GM12878 (cell line): ENCODE measurements at regions not wholly inside any gene's neighbourhood (a gene's known extent, or its start where the extent isn't known, plus 50 kb on each side); places are given as distances from the start of the nearest gene placed in this dataset.
A peak's percentile ranks its signal among the peaks of the same experiment; 100 is the strongest.

Experiments
- ATAC-seq: fragments of 200-7000 bp; cut with Tn5 transposase; 3 replicates; pipeline ENCODE4 v1.9.1; 2020; ENCODE audit warnings: mild to moderate bottlenecking, moderate library complexity
- BruUV-seq: library from RNA; stranded (reverse); fragments of 400-500 nt; replicated peaks from 2 replicates; lab custom pipeline; 2021; lab: Mats Ljungman, UMichigan
- CTCF ChIA-PET: fragments of 300-600 bp; sonication (Branson Sonifier 250); formaldehyde crosslinking; extraction: SDS; loops from one replicate; lab custom pipeline; 2021; ENCODE audit warnings: inconsistent platforms; lab: Yijun Ruan, JAX
- POLR2A ChIA-PET: fragments of 350-600 bp; formaldehyde crosslinking; extraction: SDS; loops from one replicate; lab custom pipeline; 2021; ENCODE audit warnings: inconsistent platforms; lab: Charles Lee
- RAD21 ChIA-PET: fragments of 300-600 bp; sonication (Branson Sonifier 250); formaldehyde crosslinking; loops from one replicate; lab custom pipeline; 2023; ENCODE audit warnings: antibody characterized with exemption; ENCODE audit not compliant: unreplicated experiment; lab: Charles Lee
- SMC1A ChIA-PET: fragments of 300-600 bp; sonication (Branson Sonifier 250); formaldehyde crosslinking; loops from one replicate; lab custom pipeline; 2023; ENCODE audit not compliant: unreplicated experiment, uncharacterized antibody; lab: Charles Lee
- DNase-seq: peaks from one replicate; pipeline ENCODE4 v3.0.0-alpha.2; 2011; ENCODE audit warnings: low read depth, low spot score
- FAIRE-seq: peaks from 3 replicates; lab custom pipeline; 2011; peaks lifted over from hg19 to GRCh38; lab: Jason Lieb, UNC
- H2AFZ ChIP-seq: 2 replicates; pipeline ENCODE4 v1.6.0; 2011; ENCODE audit warnings: low read depth, low read length, control low read depth; ENCODE audit not compliant: control insufficient read depth
- H3K27ac ChIP-seq: 2 replicates; pipeline ENCODE4 v1.5.1; 2011; ENCODE audit warnings: control low read depth; ENCODE audit not compliant: control insufficient read depth, insufficient read depth
- H3K27me3 ChIP-seq, 2 experiments: replicated peaks in 1 of 2; 2 replicates each; pipeline versions ENCODE4 v1.6.0 to v1.6.1; 2011; ENCODE audit warnings: low read length in 1 of 2; ENCODE audit not compliant: control insufficient read depth in 2 of 2, insufficient read depth in 2 of 2
- H3K36me3 ChIP-seq, 2 experiments: 2 replicates each; pipeline ENCODE4 v1.5.1; 2011; ENCODE audit warnings: low read length in 1 of 2; ENCODE audit not compliant: control insufficient read depth in 2 of 2, insufficient read depth in 2 of 2
- H3K4me1 ChIP-seq: 2 replicates; pipeline ENCODE4 v1.6.1; 2011; ENCODE audit warnings: mild to moderate bottlenecking, low read length, moderate library complexity, mixed read lengths; ENCODE audit not compliant: control insufficient read depth, insufficient read depth
- H3K4me2 ChIP-seq: 2 replicates; pipeline ENCODE4 v1.6.0; 2011; ENCODE audit warnings: control low read depth; ENCODE audit not compliant: control insufficient read depth, insufficient read depth
- H3K4me3 ChIP-seq: fragments of 200-600 bp; sonication (generic); 2 replicates; pipeline ENCODE4 v1.5.1; 2016
- H3K79me2 ChIP-seq: 2 replicates; pipeline ENCODE4 v1.6.0; 2011; ENCODE audit warnings: low read length; ENCODE audit not compliant: control insufficient read depth, insufficient read depth
- H3K9ac ChIP-seq: 2 replicates; pipeline ENCODE4 v1.8.0; 2011; ENCODE audit warnings: low read length, control low read depth, mixed read lengths; ENCODE audit not compliant: control insufficient read depth, insufficient read depth
- H3K9me3 ChIP-seq: replicated peaks from 3 replicates; pipeline ENCODE4 v1.5.1; 2011; ENCODE audit warnings: mild to moderate bottlenecking, low read length; ENCODE audit not compliant: control insufficient read depth, insufficient read depth
- H4K20me1 ChIP-seq: 2 replicates; pipeline ENCODE4 v1.6.0; 2011; ENCODE audit not compliant: control insufficient read depth, insufficient read depth
- ATF7 ChIP-seq: fragments of 450-650 bp; IDR thresholded peaks from 2 replicates; pipeline ENCODE4 v1.6.1; 2016; ENCODE audit warnings: low read depth, mild to moderate bottlenecking
- BHLHE40 ChIP-seq, 2 experiments: fragments of 450-650 bp in 1 of 2; IDR thresholded peaks; 2 replicates each; pipeline ENCODE4 v1.6.1; 2011 to 2017; ENCODE audit warnings: low read depth in 2 of 2, borderline replicate concordance in 1 of 2, improper control_type of control experiment in 1 of 2, low read length in 1 of 2, mild to moderate bottlenecking in 1 of 2
- CBFB ChIP-seq: IDR thresholded peaks from 2 replicates; pipeline ENCODE4 v1.6.1; 2016; ENCODE audit warnings: antibody characterized with exemption, low read depth
- CEBPB ChIP-seq, 2 experiments: fragments of 150-350 bp in 1 of 2; IDR thresholded peaks; 2 replicates each; pipeline ENCODE4 v1.6.1; 2012 to 2014; ENCODE audit warnings: low read depth in 2 of 2, low read length in 2 of 2, borderline replicate concordance in 1 of 2, inconsistent platforms in 1 of 2
- CREB1 ChIP-seq: IDR thresholded peaks from 2 replicates; pipeline ENCODE4 v1.6.1; 2012; ENCODE audit warnings: low read depth, mild to moderate bottlenecking, inconsistent platforms
- ESRRA ChIP-seq: IDR thresholded peaks from 2 replicates; pipeline ENCODE4 v1.6.1; 2012; ENCODE audit warnings: mild to moderate bottlenecking, low read length, improper control_type of control experiment
- ETV6 ChIP-seq, 2 experiments: fragments of 450-650 bp in 1 of 2; IDR thresholded peaks in 1 of 2; conservative IDR thresholded peaks in 1 of 2; 2 replicates each; pipeline ENCODE4 v1.6.1; 2014; ENCODE audit warnings: antibody characterized with exemption in 1 of 2, borderline replicate concordance in 1 of 2, low read depth in 1 of 2, mild to moderate bottlenecking in 1 of 2, moderate library complexity in 1 of 2
- HDAC6 ChIP-seq: fragments of 200-600 bp; sonication (generic); IDR thresholded peaks from one replicate; pipeline ENCODE4 v1.8.0; 2017; ENCODE audit warnings: antibody characterized with exemption; ENCODE audit not compliant: unreplicated experiment
- IKZF1 ChIP-seq: fragments of 450-650 bp; conservative IDR thresholded peaks from 2 replicates; pipeline ENCODE4 v1.6.1; 2017; ENCODE audit warnings: antibody characterized with exemption, mild to moderate bottlenecking
- MTA2 ChIP-seq: fragments of 450-650 bp; IDR thresholded peaks from 2 replicates; pipeline ENCODE4 v1.6.1; 2016; ENCODE audit warnings: low read depth, mild to moderate bottlenecking, moderate library complexity
- NR2C1 ChIP-seq: fragments of 450-650 bp; IDR thresholded peaks from 2 replicates; pipeline ENCODE4 v1.6.1; 2017; ENCODE audit warnings: antibody characterized with exemption, mild to moderate bottlenecking, moderate library complexity
- NR2F1 ChIP-seq: fragments of 450-650 bp; conservative IDR thresholded peaks from 2 replicates; pipeline ENCODE4 v1.6.1; 2017; ENCODE audit warnings: mild to moderate bottlenecking
- POLR2AphosphoS2 ChIP-seq: IDR thresholded peaks from 2 replicates; pipeline ENCODE4 v1.6.1; 2011; ENCODE audit warnings: low read depth, mild to moderate bottlenecking, low read length, improper control_type of control experiment, moderate library complexity
- SPI1 ChIP-seq: IDR thresholded peaks from 2 replicates; pipeline ENCODE4 v1.6.1; 2011; ENCODE audit warnings: low read depth, mild to moderate bottlenecking, low read length, moderate library complexity, borderline replicate concordance; ENCODE audit not compliant: insufficient read depth
- STAT3 ChIP-seq: IDR thresholded peaks from 2 replicates; pipeline ENCODE4 v1.6.1; 2011; ENCODE audit warnings: low read depth, low read length, improper control_type of control experiment
- YBX1 ChIP-seq: fragments of 450-650 bp; IDR thresholded peaks from 2 replicates; pipeline ENCODE4 v1.6.1; 2016; ENCODE audit warnings: antibody characterized with exemption
- WGBS: methylation state at CpG from one replicate; pipeline ENCODE4 v1.1.6; 2016; ENCODE audit warnings: low lambda C conversion rate; ENCODE audit not compliant: insufficient replicate concordance, insufficient coverage; ENCODE audit errors: missing lambda C conversion rate; 5-methylcytosine and 5-hydroxymethylcytosine counted together
- in situ Hi-C: fragments of 300-500 bp; cut with MboI; formaldehyde crosslinking; loops from 9 replicates; pipeline ENCODE4 v1.14.3; 2018; ENCODE audit warnings: mixed read lengths
- intact Hi-C: fragments of 100-400 bp; cut with micrococcal nuclease; formaldehyde crosslinking; loops from one replicate; pipeline ENCODE4 v1.14.2; 2022; ENCODE audit not compliant: unreplicated experiment
- TF ChIP-seq, protein P1 (sequence below): fragments of 450-650 bp; IDR thresholded peaks from 2 replicates; pipeline ENCODE4 v1.6.1; 2017; ENCODE audit warnings: low read depth, mild to moderate bottlenecking, moderate library complexity
- TF ChIP-seq, protein P2 (sequence below): IDR thresholded peaks from 2 replicates; pipeline ENCODE4 v1.6.1; 2012; ENCODE audit warnings: low read length, inconsistent platforms
- TF ChIP-seq, protein P3 (sequence below): fragments of 150-350 bp; IDR thresholded peaks from 2 replicates; pipeline ENCODE4 v1.6.1; 2014; ENCODE audit warnings: mild to moderate bottlenecking, low read depth, low read length

DNA sequence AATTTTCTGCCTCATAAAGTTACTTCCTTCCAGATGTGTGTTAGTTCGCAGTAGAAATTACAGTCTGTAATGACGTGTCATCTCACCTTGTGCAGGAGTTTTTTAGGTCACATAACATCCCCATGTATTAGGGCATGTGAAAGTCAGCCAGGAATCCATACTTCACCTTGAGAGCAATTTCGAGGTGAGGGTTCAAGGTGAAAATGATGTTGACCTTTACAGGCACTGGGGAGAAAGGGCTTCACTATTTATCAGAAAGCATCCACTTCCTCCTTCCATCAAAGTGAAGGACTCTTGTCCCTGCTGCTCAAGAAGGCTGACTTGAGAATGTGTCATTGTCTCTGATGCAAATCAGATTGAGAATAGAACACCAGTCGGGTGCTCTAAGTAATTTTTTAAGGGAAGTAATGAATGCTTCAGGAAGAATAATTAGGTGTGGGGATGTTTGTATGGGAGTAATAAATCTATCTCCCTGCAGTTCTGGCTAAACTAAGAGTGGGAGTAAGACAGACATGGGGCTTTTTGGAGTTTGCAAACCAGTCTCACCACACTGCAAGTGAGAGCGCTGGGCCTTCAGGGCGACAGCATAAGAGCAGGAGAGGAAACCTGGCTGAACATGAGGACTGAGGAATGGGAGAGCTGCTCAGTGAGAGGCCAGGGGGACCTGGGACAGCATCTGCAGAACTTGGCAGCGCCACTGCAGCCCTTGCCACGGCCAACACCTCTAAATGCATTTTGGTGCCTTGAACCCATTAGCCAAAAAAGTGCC lies 85.9 kb upstream of the IL12A start:
- BruUV-seq = no TSS peak
- peak overlapping the region; percentile 52 for H3K27ac ChIP-seq
- H3K9me3 ChIP-seq = no peaks in the 10 kb centered on the region
- CTCF ChIA-PET = interaction anchor here (1.1 to 14.7 kb wide), 6 partner anchors 16 to 130 kb away, joined by 3 to 152 read pairs (median 22); partner anchors contain the start of gene IL12A
- DNase-seq = no peak
- SMC1A ChIA-PET = interaction anchor here (0.6 to 22.1 kb wide), 10 partner anchors 8 to 101 kb away, joined by 3 to 589 read pairs (median 6); no protein-coding TSS in a partner anchor
- H4K20me1 ChIP-seq = no peaks in the 10 kb centered on the region
- H3K79me2 ChIP-seq = no peaks in the 10 kb centered on the region
- H3K4me2 ChIP-seq = peak overlapping the region; percentile 79
- no peaks in the 10 kb centered on the region for H3K36me3 ChIP-seq
- FAIRE-seq = peak; percentile 77
- RAD21 ChIA-PET = interaction anchor here (0.8 to 2.7 kb wide), 5 partner anchors 17 to 103 kb away, joined by 3 to 13 read pairs (median 3); partner anchors contain the start of gene IL12A
- ATAC-seq = peak; percentile 78
- no peak overlapping the region for H3K4me3 ChIP-seq
- POLR2A ChIA-PET = interaction anchor here (0.6 to 3.2 kb wide), 2 partner anchors 21 to 27 kb away, joined by 6 to 17 read pairs; no protein-coding TSS in a partner anchor
- peaks cover 28% of the 10 kb centered on the region for H3K4me1 ChIP-seq
- intact Hi-C loops = loop anchor here (1.0 to 5.0 kb wide), 2 partner anchors 62 to 85 kb away; partner anchors contain the start of gene IL12A
- in situ Hi-C loops = no loop called here
- H2AFZ ChIP-seq = peak overlapping the region; percentile 90
- H3K9ac ChIP-seq = no peak overlapping the region
- 21% methylated on average over 8 of the region's 8 CpGs for WGBS
- H3K27me3 ChIP-seq = no peaks in the 10 kb centered on the region
- TF ChIP-seq NR2C1 = peak; percentile 51; the same call in 1 of the 2 replicates
- TF ChIP-seq, protein P1, sequence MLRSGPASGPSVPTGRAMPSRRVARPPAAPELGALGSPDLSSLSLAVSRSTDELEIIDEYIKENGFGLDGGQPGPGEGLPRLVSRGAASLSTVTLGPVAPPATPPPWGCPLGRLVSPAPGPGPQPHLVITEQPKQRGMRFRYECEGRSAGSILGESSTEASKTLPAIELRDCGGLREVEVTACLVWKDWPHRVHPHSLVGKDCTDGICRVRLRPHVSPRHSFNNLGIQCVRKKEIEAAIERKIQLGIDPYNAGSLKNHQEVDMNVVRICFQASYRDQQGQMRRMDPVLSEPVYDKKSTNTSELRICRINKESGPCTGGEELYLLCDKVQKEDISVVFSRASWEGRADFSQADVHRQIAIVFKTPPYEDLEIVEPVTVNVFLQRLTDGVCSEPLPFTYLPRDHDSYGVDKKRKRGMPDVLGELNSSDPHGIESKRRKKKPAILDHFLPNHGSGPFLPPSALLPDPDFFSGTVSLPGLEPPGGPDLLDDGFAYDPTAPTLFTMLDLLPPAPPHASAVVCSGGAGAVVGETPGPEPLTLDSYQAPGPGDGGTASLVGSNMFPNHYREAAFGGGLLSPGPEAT = peak; percentile 49; the same call in 1 of the 2 replicates
- TF ChIP-seq CEBPB (IDR thresholded peaks at IDR 0.05; ENCODE audit: borderline replicate concordance in 1 of 2, low read depth in 2 of 2, low read length in 2 of 2) = no peak
- TF ChIP-seq NR2F1 = peak; percentile 84
- no peak for TF ChIP-seq CBFB
- no peak for TF ChIP-seq BHLHE40 (IDR thresholded peaks at IDR 0.05; ENCODE audit: borderline replicate concordance in 1 of 2, low read depth in 2 of 2, low read length in 1 of 2)
- TF ChIP-seq ESRRA = peak; percentile 96
- TF ChIP-seq, protein P2, sequence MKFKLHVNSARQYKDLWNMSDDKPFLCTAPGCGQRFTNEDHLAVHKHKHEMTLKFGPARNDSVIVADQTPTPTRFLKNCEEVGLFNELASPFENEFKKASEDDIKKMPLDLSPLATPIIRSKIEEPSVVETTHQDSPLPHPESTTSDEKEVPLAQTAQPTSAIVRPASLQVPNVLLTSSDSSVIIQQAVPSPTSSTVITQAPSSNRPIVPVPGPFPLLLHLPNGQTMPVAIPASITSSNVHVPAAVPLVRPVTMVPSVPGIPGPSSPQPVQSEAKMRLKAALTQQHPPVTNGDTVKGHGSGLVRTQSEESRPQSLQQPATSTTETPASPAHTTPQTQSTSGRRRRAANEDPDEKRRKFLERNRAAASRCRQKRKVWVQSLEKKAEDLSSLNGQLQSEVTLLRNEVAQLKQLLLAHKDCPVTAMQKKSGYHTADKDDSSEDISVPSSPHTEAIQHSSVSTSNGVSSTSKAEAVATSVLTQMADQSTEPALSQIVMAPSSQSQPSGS = 0 out of 2 replicates have a peak, but pooled peaks have one; percentile 50
- TF ChIP-seq CREB1 = peak; percentile 83
- no peak for TF ChIP-seq HDAC6
- TF ChIP-seq STAT3 = no peak
- peak; percentile 32; the same call in 1 of the 2 replicates for TF ChIP-seq MTA2
- no peak for TF ChIP-seq POLR2AphosphoS2
- TF ChIP-seq, protein P3, sequence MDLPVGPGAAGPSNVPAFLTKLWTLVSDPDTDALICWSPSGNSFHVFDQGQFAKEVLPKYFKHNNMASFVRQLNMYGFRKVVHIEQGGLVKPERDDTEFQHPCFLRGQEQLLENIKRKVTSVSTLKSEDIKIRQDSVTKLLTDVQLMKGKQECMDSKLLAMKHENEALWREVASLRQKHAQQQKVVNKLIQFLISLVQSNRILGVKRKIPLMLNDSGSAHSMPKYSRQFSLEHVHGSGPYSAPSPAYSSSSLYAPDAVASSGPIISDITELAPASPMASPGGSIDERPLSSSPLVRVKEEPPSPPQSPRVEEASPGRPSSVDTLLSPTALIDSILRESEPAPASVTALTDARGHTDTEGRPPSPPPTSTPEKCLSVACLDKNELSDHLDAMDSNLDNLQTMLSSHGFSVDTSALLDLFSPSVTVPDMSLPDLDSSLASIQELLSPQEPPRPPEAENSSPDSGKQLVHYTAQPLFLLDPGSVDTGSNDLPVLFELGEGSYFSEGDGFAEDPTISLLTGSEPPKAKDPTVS = no peak
- TF ChIP-seq SPI1 = peak; percentile 84; the same call in 1 of the 2 replicates
- peak in 1 of 2 experiments; percentile 37; a peak in 2 of 4 replicates for TF ChIP-seq ETV6 (conservative IDR thresholded peaks at IDR 0.05 in 1 of 2, IDR thresholded peaks at IDR 0.05 in 1 of 2; ENCODE audit: borderline replicate concordance in 1 of 2, low read depth in 1 of 2)
- no peak for TF ChIP-seq YBX1
- TF ChIP-seq ATF7 = peak; percentile 56
- TF ChIP-seq IKZF1 = peak; percentile 47; the same call in 1 of the 2 replicates
